Cerebellar cortex (tissue), 1 donor: ENCODE measurements at regions not wholly inside any gene's neighbourhood (a gene's known extent, or its start where the extent isn't known, plus 50 kb on each side); places are given as distances from the start of the nearest gene placed in this dataset.
"Not testable (repeated sequence)": the region's sequence is repeated elsewhere in the genome, so short reads cannot be mapped to it uniquely, and the experiment has no call there.

Source experiments
- DNase-seq: peaks from one replicate; pipeline ENCODE4 v3.0.0-alpha.2; 2015; ENCODE audit warnings: low spot score

GRCh38 chr1:38667626-38668025, 191.9 kb downstream of the RRAGC start:
- no peak for DNase-seq

GRCh38 chr1:38662126-38662525, 197.4 kb downstream of the RRAGC start:
- DNase-seq: peak; percentile 0

GRCh38 chr1:38658883-38659282, 200.7 kb downstream of the RRAGC start:
- DNase-seq: no peak

- no peak for DNase-seq
Observed at GRCh38 chr1:38657873-38658272, 201.7 kb downstream of the RRAGC start.

- DNase-seq: no peak
Observed at GRCh38 chr1:38657207-38657840, 202.2 kb downstream of the RRAGC start.

- no peak for DNase-seq
Observed at GRCh38 chr1:38656726-38657125, 202.8 kb downstream of the RRAGC start.

- DNase-seq: no peak
Observed at GRCh38 chr1:38652217-38652616, 207.4 kb downstream of the RRAGC start.

GRCh38 chr1:38651669-38652068, 207.9 kb downstream of the RRAGC start:
- DNase-seq: no peak

- DNase-seq: no peak
Observed at GRCh38 chr1:38648417-38648816, 211.2 kb downstream of the RRAGC start.

- DNase-seq: not testable (repeated sequence)
Observed at GRCh38 chr1:38647341-38647740, 212.2 kb downstream of the RRAGC start.

GRCh38 chr1:38644092-38644491, 215.5 kb downstream of the RRAGC start:
- no peak for DNase-seq

- DNase-seq: no peak
Observed at GRCh38 chr1:38641661-38642060, 217.9 kb downstream of the RRAGC start.

GRCh38 chr1:38640371-38640770, 219.2 kb downstream of the RRAGC start:
- DNase-seq: no peak

GRCh38 chr1:38628241-38628640, 231.3 kb downstream of the RRAGC start:
- no peak for DNase-seq

- DNase-seq: no peak
Observed at GRCh38 chr1:38625939-38626338, 233.6 kb downstream of the RRAGC start.

- peak; percentile 44 for DNase-seq
Observed at GRCh38 chr1:38624336-38625039, 235.1 kb downstream of the RRAGC start.

- no peak for DNase-seq
Observed at GRCh38 chr1:38623529-38623928, 236.0 kb downstream of the RRAGC start.

GRCh38 chr1:38622197-38622596, 237.4 kb downstream of the RRAGC start:
- no peak for DNase-seq

- no peak for DNase-seq
Observed at GRCh38 chr1:38616846-38617245, 242.7 kb downstream of the RRAGC start.

GRCh38 chr1:38615680-38616079, 243.9 kb downstream of the RRAGC start:
- no peak for DNase-seq

- no peak for DNase-seq
Observed at GRCh38 chr1:38614861-38615260, 244.7 kb downstream of the RRAGC start.

- DNase-seq: peak; percentile 2
Observed at GRCh38 chr1:38613996-38614395, 245.6 kb downstream of the RRAGC start.

- no peak for DNase-seq
Observed at GRCh38 chr1:38612951-38613350, 246.6 kb downstream of the RRAGC start.

GRCh38 chr1:38611664-38612211, 247.8 kb downstream of the RRAGC start:
- no peak for DNase-seq
